CD14-positive monocyte (primary cell): ENCODE measurements at regions not wholly inside any gene's neighbourhood (a gene's known extent, or its start where the extent isn't known, plus 50 kb on each side); places are given as distances from the start of the nearest gene placed in this dataset.

ENCODE experiments used
- DNase-seq, 3 donors: peaks; one replicate each; pipeline ENCODE4 v3.0.0-alpha.2; 2011 to 2022
- H2AFZ ChIP-seq: 2 replicates; pipeline ENCODE4 v1.6.0; 2012; ENCODE audit warnings: mild to moderate bottlenecking, low read depth, low read length, inconsistent platforms; ENCODE audit not compliant: insufficient read depth, poor library complexity, severe bottlenecking
- H3K27ac ChIP-seq, 2 donors: 1 replicate in 1 of 2; 2 replicates in 1 of 2; pipeline ENCODE4 v1.5.1; 2012 to 2013; ENCODE audit warnings: low read length in 2 of 2, control low read depth in 1 of 2, inconsistent platforms in 1 of 2, low read depth in 1 of 2, mild to moderate bottlenecking in 1 of 2
- H3K27me3 ChIP-seq, 2 donors: one replicate each; pipeline versions ENCODE4 v1.6.0 to v1.6.1; 2011 to 2013; ENCODE audit warnings: low read length in 2 of 2; ENCODE audit not compliant: control insufficient read depth in 2 of 2, insufficient read depth in 2 of 2
- H3K36me3 ChIP-seq, 2 donors: replicated peaks in 1 of 2; 1 replicate in 1 of 2; 2 replicates in 1 of 2; pipeline versions ENCODE4 v1.5.1 to v1.6.1; 2012 to 2013; ENCODE audit warnings: low read length in 2 of 2, control low read depth in 1 of 2, inconsistent platforms in 1 of 2, mild to moderate bottlenecking in 1 of 2; ENCODE audit not compliant: insufficient read depth in 2 of 2, control insufficient read depth in 1 of 2
- H3K4me1 ChIP-seq, 2 donors: 1 replicate in 1 of 2; 2 replicates in 1 of 2; pipeline versions ENCODE4 v1.5.1 to v1.6.1; 2012 to 2013; ENCODE audit warnings: low read length in 2 of 2, control low read depth in 1 of 2, inconsistent platforms in 1 of 2, mild to moderate bottlenecking in 1 of 2, moderate library complexity in 1 of 2; ENCODE audit not compliant: insufficient read depth in 2 of 2, control insufficient read depth in 1 of 2
- H3K4me2 ChIP-seq: replicated peaks from 2 replicates; pipeline ENCODE3; 2012; ENCODE audit warnings: low read length, moderate library complexity, mild to moderate bottlenecking; ENCODE audit not compliant: poor library complexity, severe bottlenecking; ENCODE audit errors: extremely low read depth
- H3K4me3 ChIP-seq, 3 experiments: fragments of 200-600 bp in 1 of 3; sonication (generic) in 1 of 3; replicated peaks in 1 of 3; 1 replicate in 2 of 3; 2 replicates in 1 of 3; pipeline ENCODE4 v1.5.1; 2011 to 2013; ENCODE audit warnings: low read length in 3 of 3, mild to moderate bottlenecking in 3 of 3, control low read depth in 2 of 3, low read depth in 2 of 3, inconsistent platforms in 1 of 3, moderate library complexity in 1 of 3
- H3K79me2 ChIP-seq: 2 replicates; pipeline ENCODE4 v1.6.0; 2012; ENCODE audit warnings: mild to moderate bottlenecking, control low read depth, inconsistent platforms, low read length, moderate library complexity; ENCODE audit not compliant: insufficient read depth
- H3K9ac ChIP-seq: 2 replicates; pipeline ENCODE4 v1.6.0; 2017; ENCODE audit warnings: low read length, mild to moderate bottlenecking; ENCODE audit not compliant: insufficient read depth, poor library complexity, severe bottlenecking
- H3K9me3 ChIP-seq, 2 donors: replicated peaks in 1 of 2; 1 replicate in 1 of 2; 2 replicates in 1 of 2; pipeline versions ENCODE4 v1.5.1 to v1.6.1; 2012 to 2013; ENCODE audit warnings: low read length in 2 of 2, control low read depth in 1 of 2; ENCODE audit not compliant: control insufficient read depth in 1 of 2, insufficient read depth in 1 of 2
- H4K20me1 ChIP-seq: 2 replicates; pipeline ENCODE4 v1.6.0; 2012; ENCODE audit warnings: mild to moderate bottlenecking, low read length, control low read depth, moderate library complexity; ENCODE audit not compliant: insufficient read depth
- H3K27ac Mint-ChIP-seq, 7 donors: one replicate each; pipeline ENCODE4 v1.8.0; 2020; ENCODE audit warnings: mild to moderate bottlenecking in 7 of 7, mixed read lengths in 7 of 7, moderate library complexity in 6 of 7, inconsistent platforms in 2 of 7
- H3K27me3 Mint-ChIP-seq, 3 donors: one replicate each; pipeline ENCODE4 v1.8.0; 2021 to 2022; ENCODE audit warnings: low read depth in 3 of 3, mild to moderate bottlenecking in 3 of 3, mixed read lengths in 3 of 3, moderate library complexity in 3 of 3, inconsistent platforms in 1 of 3
- H3K36me3 Mint-ChIP-seq, 2 donors: one replicate each; pipeline ENCODE4 v1.8.0; 2020; ENCODE audit warnings: mixed read lengths in 2 of 2, inconsistent platforms in 1 of 2, mild to moderate bottlenecking in 1 of 2
- H3K4me1 Mint-ChIP-seq: one replicate; pipeline ENCODE4 v1.8.0; 2020; ENCODE audit warnings: mild to moderate bottlenecking, mixed read lengths
- H3K4me3 Mint-ChIP-seq, 2 donors: one replicate each; pipeline ENCODE4 v1.8.0; 2020; ENCODE audit warnings: mild to moderate bottlenecking in 2 of 2, mixed read lengths in 2 of 2, moderate library complexity in 1 of 2
- H3K9me3 Mint-ChIP-seq, 7 donors: one replicate each; pipeline ENCODE4 v1.8.0; 2020 to 2022; ENCODE audit warnings: mixed read lengths in 7 of 7, mild to moderate bottlenecking in 6 of 7, moderate library complexity in 6 of 7, inconsistent platforms in 2 of 7
- WGBS: methylation state at CpG from one replicate; pipeline ENCODE4 v1.1.5; 2013; ENCODE audit warnings: missing lambda C conversion rate; ENCODE audit not compliant: insufficient coverage; 5-methylcytosine and 5-hydroxymethylcytosine counted together
- intact Hi-C, 2 donors: fragments of 100-400 bp; cut with micrococcal nuclease; formaldehyde crosslinking; loops; one replicate each; pipeline versions ENCODE4 v1.15.0 to v1.15.1; 2023
- TF ChIP-seq, protein P1 (sequence below): fragments of 200-600 bp; IDR thresholded peaks from one replicate; pipeline ENCODE4 v1.8.0; 2022; ENCODE audit warnings: antibody characterized with exemption, mild to moderate bottlenecking

DNA sequence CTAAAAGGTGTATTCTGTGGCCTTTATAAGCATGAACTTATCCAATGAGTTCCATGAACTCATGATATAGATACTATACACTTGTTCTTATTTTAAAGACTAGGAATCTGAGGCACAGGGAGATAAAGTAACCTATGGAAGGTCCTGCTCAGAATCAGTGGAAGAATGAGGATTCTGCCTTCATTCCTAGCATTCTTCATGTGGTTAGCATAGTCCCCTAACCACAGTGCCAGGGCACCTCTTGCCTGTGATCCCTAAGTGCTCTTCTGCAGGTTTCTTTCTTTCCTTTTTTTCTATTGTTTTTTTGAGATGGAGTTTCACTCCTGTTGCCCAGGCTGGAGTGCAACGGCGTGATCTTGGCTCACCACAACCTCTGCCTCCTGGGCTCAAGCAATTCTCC lies 174.1 kb downstream of the C9orf152 start:
- no peak overlapping the region for H2AFZ ChIP-seq
- TF ChIP-seq, protein P1, sequence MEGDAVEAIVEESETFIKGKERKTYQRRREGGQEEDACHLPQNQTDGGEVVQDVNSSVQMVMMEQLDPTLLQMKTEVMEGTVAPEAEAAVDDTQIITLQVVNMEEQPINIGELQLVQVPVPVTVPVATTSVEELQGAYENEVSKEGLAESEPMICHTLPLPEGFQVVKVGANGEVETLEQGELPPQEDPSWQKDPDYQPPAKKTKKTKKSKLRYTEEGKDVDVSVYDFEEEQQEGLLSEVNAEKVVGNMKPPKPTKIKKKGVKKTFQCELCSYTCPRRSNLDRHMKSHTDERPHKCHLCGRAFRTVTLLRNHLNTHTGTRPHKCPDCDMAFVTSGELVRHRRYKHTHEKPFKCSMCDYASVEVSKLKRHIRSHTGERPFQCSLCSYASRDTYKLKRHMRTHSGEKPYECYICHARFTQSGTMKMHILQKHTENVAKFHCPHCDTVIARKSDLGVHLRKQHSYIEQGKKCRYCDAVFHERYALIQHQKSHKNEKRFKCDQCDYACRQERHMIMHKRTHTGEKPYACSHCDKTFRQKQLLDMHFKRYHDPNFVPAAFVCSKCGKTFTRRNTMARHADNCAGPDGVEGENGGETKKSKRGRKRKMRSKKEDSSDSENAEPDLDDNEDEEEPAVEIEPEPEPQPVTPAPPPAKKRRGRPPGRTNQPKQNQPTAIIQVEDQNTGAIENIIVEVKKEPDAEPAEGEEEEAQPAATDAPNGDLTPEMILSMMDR, result no peak
- H3K27ac ChIP-seq, result no peak overlapping the region
- H3K9me3 ChIP-seq, result no peaks in the 10 kb centered on the region
- no peaks in the 10 kb centered on the region for H3K79me2 ChIP-seq
- no peak overlapping the region for H3K4me2 ChIP-seq
- H3K4me1 ChIP-seq, result peaks cover 12 to 15% of the 10 kb centered on the region in 2 donors
- no peak overlapping the region for H3K9ac ChIP-seq
- peaks cover 0 to 7% (median 2%) of the 10 kb centered on the region in 3 donors for H3K27me3 Mint-ChIP-seq
- no peaks in the 10 kb centered on the region for H3K36me3 ChIP-seq
- no peak overlapping the region for H3K4me3 Mint-ChIP-seq
- DNase-seq, result no peak
- no CpG with 5 or more reads among the region's 2 CpGs for WGBS
- H3K4me1 Mint-ChIP-seq, result peaks cover 16% of the 10 kb centered on the region
- H3K9me3 Mint-ChIP-seq, result peaks cover 0 to 2% (median 0%) of the 10 kb centered on the region in 7 donors
- H3K4me3 ChIP-seq, result no peak overlapping the region
- no peaks in the 10 kb centered on the region for H3K36me3 Mint-ChIP-seq
- H4K20me1 ChIP-seq, result no peaks in the 10 kb centered on the region
- no peaks in the 10 kb centered on the region for H3K27me3 ChIP-seq
- no peak overlapping the region for H3K27ac Mint-ChIP-seq
- intact Hi-C loops, result no loop called here

DNA sequence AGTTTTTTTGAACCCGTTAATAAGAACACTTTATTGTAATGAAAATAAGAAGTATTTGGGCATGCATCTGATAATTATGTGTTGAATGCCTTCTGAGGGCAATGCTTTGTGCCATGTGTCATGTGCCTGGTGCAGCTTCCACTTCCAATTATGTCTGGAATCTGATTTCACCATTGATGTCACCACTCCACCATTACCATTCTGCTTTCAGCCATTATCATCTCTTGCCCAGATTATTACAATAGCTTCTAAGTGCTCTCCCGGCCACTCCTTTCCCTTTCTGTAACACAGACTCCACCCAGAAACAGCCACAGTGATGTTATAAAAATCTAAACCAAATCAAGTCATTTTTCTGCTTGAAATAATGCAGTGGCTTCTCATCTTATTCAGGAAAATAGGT lies 171.7 kb downstream of the C9orf152 start:
- Histone ChIP-seq H2AFZ (no peak overlapping the region), H3K9ac (no peak overlapping the region), H3K36me3 (no peaks in the 10 kb centered on the region), H3K27me3 (no peaks in the 10 kb centered on the region), H4K20me1 (no peaks in the 10 kb centered on the region), H3K79me2 (no peaks in the 10 kb centered on the region), H3K9me3 (no peaks in the 10 kb centered on the region), H3K4me1 (no peaks in the 10 kb centered on the region), H3K4me2 (no peak overlapping the region), H3K27ac (no peak overlapping the region), H3K4me3 (no peak overlapping the region)
- intact Hi-C loops, result no loop called here
- no peaks in the 10 kb centered on the region for H3K36me3 Mint-ChIP-seq
- H3K27ac Mint-ChIP-seq, result peak overlapping the region in 1 of 7 donors; percentile 13
- peaks cover 5% of the 10 kb centered on the region for H3K4me1 Mint-ChIP-seq
- 100% methylated on average over 1 of the region's 2 CpGs for WGBS
- peaks cover 0 to 11% (median 2%) of the 10 kb centered on the region in 3 donors for H3K27me3 Mint-ChIP-seq
- DNase-seq, result no peak
- TF ChIP-seq, protein P1, result no peak
- no peak overlapping the region for H3K4me3 Mint-ChIP-seq
- peaks cover 0 to 2% (median 0%) of the 10 kb centered on the region in 7 donors for H3K9me3 Mint-ChIP-seq
